K562 (cell line): ENCODE measurements at regions not wholly inside any gene's neighbourhood (a gene's known extent, or its start where the extent isn't known, plus 50 kb on each side); places are given as distances from the start of the nearest gene placed in this dataset.

Source experiments
- ATAC-seq: fragments of 200-7000 bp; cut with Tn5 transposase; 3 replicates; pipeline ENCODE4 v1.9.1; 2020; ENCODE audit warnings: moderate library complexity
- BruUV-seq: library from RNA; stranded (reverse); fragments of 400-500 nt; replicated peaks from 2 replicates; lab custom pipeline; 2021; lab: Mats Ljungman, UMichigan
- CTCF ChIA-PET: fragments of 300-600 bp; formaldehyde crosslinking; extraction: SDS; loops from one replicate; lab custom pipeline; 2021; ENCODE audit warnings: low intra/inter-chr PET ratio; lab: Yijun Ruan, JAX
- POLR2A ChIA-PET: fragments of 300-600, 350-650 bp; sonication (Branson Sonifier 250); formaldehyde crosslinking; extraction: SDS; loops from one replicate; lab custom pipeline; 2021; ENCODE audit warnings: antibody characterized with exemption, inconsistent platforms; lab: Yijun Ruan, JAX
- DNase-seq, 4 experiments: peaks; one replicate each; pipeline versions ENCODE4 v3.0.0 to v3.0.0-alpha.2; 2011 to 2018; ENCODE audit warnings: low spot score in 3 of 4, mixed read lengths in 3 of 4; ENCODE audit errors: extremely low read depth in 1 of 4
- FAIRE-seq: peaks from 2 replicates; lab custom pipeline; 2011; peaks lifted over from hg19 to GRCh38; lab: Jason Lieb, UNC
- H2AFZ ChIP-seq: 2 replicates; pipeline ENCODE4 v1.6.0; 2011; ENCODE audit warnings: low read depth, low read length, control low read depth, inconsistent platforms
- H3K27ac ChIP-seq: fragments of 200-600 bp; 3 replicates; pipeline ENCODE4 v1.8.0; 2011; ENCODE audit warnings: low read depth, mild to moderate bottlenecking, control low read depth, inconsistent platforms, low read length, moderate library complexity, mixed read lengths; ENCODE audit errors: extremely low read depth
- H3K27me3 ChIP-seq, 2 experiments: fragments of 300-600 bp in 1 of 2; 2 replicates in 1 of 2; 3 replicates in 1 of 2; pipeline versions ENCODE4 v1.6.0 to v1.8.0; 2011; ENCODE audit warnings: inconsistent platforms in 2 of 2, low read length in 2 of 2, mild to moderate bottlenecking in 1 of 2, mixed read lengths in 1 of 2, moderate library complexity in 1 of 2; ENCODE audit not compliant: control insufficient read depth in 2 of 2, insufficient read depth in 2 of 2
- H3K36me3 ChIP-seq: fragments of 300-600 bp; 3 replicates; pipeline ENCODE4 v1.8.0; 2011; ENCODE audit warnings: mild to moderate bottlenecking, low read length, inconsistent platforms; ENCODE audit not compliant: control insufficient read depth, insufficient read depth
- H3K4me1 ChIP-seq, 2 experiments: fragments of 200-600 bp in 1 of 2; replicated peaks in 1 of 2; 2 replicates in 1 of 2; 3 replicates in 1 of 2; pipeline versions ENCODE4 v1.5.1 to v1.8.0; 2011; ENCODE audit warnings: inconsistent platforms in 2 of 2, low read length in 2 of 2, mild to moderate bottlenecking in 1 of 2, mixed read lengths in 1 of 2, moderate library complexity in 1 of 2; ENCODE audit not compliant: control insufficient read depth in 2 of 2, insufficient read depth in 2 of 2
- H3K4me2 ChIP-seq: 2 replicates; pipeline ENCODE4 v1.6.1; 2011; ENCODE audit warnings: low read length, control low read depth, inconsistent platforms, mixed read lengths; ENCODE audit not compliant: insufficient read depth
- H3K4me3 ChIP-seq: fragments of 200-600 bp; sonication (generic), shearing (Covaris generic); 2 replicates; pipeline ENCODE4 v1.5.1; 2016; ENCODE audit warnings: control low read depth, inconsistent platforms
- H3K79me2 ChIP-seq: fragments of 200-600 bp; 3 replicates; pipeline ENCODE4 v1.8.0; 2011; ENCODE audit warnings: low read length, inconsistent platforms; ENCODE audit not compliant: control insufficient read depth, insufficient read depth
- H3K9ac ChIP-seq, 2 experiments: 2 replicates each; pipeline versions ENCODE4 v1.6.0 to v1.6.1; 2011; ENCODE audit warnings: low read depth in 2 of 2, low read length in 2 of 2, control low read depth in 1 of 2, inconsistent platforms in 1 of 2, mild to moderate bottlenecking in 1 of 2, mixed read lengths in 1 of 2; ENCODE audit not compliant: insufficient read depth in 1 of 2
- H3K9me1 ChIP-seq: one replicate; pipeline ENCODE4 v1.6.0; 2011; ENCODE audit warnings: inconsistent platforms, mild to moderate bottlenecking, low read length, moderate library complexity; ENCODE audit not compliant: control insufficient read depth, insufficient read depth
- H3K9me3 ChIP-seq: replicated peaks from 2 replicates; pipeline ENCODE4 v1.5.1; 2011; ENCODE audit warnings: low read depth, low read length, inconsistent platforms; ENCODE audit not compliant: control insufficient read depth, insufficient read depth
- H4K20me1 ChIP-seq: replicated peaks from 2 replicates; pipeline ENCODE4 v1.6.1; 2011; ENCODE audit warnings: low read length, inconsistent platforms, mixed read lengths; ENCODE audit not compliant: control insufficient read depth, insufficient read depth
- MTA1 ChIP-seq: fragments of 450-650 bp; IDR thresholded peaks from 2 replicates; pipeline ENCODE4 v1.6.1; 2017; ENCODE audit warnings: borderline replicate concordance
- TSC22D4 ChIP-seq: fragments of 450-650 bp; IDR thresholded peaks from 2 replicates; pipeline ENCODE4 v1.6.1; 2016; ENCODE audit warnings: missing genetic modification characterization, missing biosample characterization, control low read depth
- ZBTB26 ChIP-seq: fragments of 450-650 bp; formaldehyde crosslinking; IDR thresholded peaks from 2 replicates; pipeline ENCODE4 v1.4.0; 2022; ENCODE audit warnings: missing genetic modification characterization
- in situ Hi-C: fragments of 300-500 bp; cut with MboI; formaldehyde crosslinking; loops from 4 replicates; pipeline ENCODE4 v1.15.0; 2018; ENCODE audit warnings: inconsistent platforms, mixed read lengths
- intact Hi-C: fragments of 100-400 bp; cut with micrococcal nuclease; formaldehyde crosslinking; loops from 2 replicates; pipeline ENCODE4 v1.14.2; 2022
- TF ChIP-seq, protein P1 (sequence below), 2 experiments: IDR thresholded peaks; 2 replicates each; pipeline ENCODE4 v1.6.1; 2012; ENCODE audit warnings: improper control_type of control experiment in 2 of 2, low read depth in 2 of 2, low read length in 2 of 2, borderline replicate concordance in 1 of 2
- TF ChIP-seq, protein P2 (sequence below): fragments of 450-650 bp; formaldehyde crosslinking; IDR thresholded peaks from 2 replicates; pipeline ENCODE4 v1.4.0; 2020; ENCODE audit warnings: mild to moderate bottlenecking, mixed read lengths

DNA sequence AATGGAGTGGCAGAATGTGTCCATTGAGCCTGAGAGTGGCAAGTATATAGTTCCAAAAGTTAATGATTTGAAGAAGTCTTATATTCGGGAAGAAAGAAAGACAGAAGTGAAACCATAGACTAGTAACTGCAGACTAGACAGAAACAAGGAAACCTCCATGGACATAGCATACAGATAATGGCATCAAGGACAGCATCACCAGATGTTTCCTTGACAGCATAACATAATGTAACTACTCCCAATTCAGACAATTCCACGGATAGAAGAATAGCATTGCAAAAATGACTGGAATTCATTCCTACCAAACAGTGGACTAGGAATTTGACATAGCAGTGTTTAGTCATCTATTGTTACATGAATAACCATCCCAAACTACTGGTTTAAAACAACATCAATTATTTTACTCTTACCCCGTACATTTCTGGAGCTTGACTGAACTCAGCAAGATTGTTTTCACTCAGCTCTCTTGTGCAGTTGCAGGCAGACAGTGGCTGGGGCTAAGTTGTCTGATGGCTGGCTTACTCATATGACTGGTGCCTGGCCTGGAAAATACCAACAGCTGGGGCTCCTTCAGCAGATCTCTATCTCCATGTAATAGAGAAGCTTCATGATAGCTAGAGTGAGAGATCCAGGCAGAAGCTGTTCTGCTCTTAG is 109.7 kb upstream of the GADL1 start (continued):
- TF ChIP-seq, protein P1, sequence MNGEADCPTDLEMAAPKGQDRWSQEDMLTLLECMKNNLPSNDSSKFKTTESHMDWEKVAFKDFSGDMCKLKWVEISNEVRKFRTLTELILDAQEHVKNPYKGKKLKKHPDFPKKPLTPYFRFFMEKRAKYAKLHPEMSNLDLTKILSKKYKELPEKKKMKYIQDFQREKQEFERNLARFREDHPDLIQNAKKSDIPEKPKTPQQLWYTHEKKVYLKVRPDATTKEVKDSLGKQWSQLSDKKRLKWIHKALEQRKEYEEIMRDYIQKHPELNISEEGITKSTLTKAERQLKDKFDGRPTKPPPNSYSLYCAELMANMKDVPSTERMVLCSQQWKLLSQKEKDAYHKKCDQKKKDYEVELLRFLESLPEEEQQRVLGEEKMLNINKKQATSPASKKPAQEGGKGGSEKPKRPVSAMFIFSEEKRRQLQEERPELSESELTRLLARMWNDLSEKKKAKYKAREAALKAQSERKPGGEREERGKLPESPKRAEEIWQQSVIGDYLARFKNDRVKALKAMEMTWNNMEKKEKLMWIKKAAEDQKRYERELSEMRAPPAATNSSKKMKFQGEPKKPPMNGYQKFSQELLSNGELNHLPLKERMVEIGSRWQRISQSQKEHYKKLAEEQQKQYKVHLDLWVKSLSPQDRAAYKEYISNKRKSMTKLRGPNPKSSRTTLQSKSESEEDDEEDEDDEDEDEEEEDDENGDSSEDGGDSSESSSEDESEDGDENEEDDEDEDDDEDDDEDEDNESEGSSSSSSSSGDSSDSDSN (IDR thresholded peaks at IDR 0.05; ENCODE audit: borderline replicate concordance in 1 of 2, low read depth in 2 of 2, low read length in 2 of 2): no peak
- no peak for TF ChIP-seq TSC22D4 (tag)
- TF ChIP-seq, protein P2, sequence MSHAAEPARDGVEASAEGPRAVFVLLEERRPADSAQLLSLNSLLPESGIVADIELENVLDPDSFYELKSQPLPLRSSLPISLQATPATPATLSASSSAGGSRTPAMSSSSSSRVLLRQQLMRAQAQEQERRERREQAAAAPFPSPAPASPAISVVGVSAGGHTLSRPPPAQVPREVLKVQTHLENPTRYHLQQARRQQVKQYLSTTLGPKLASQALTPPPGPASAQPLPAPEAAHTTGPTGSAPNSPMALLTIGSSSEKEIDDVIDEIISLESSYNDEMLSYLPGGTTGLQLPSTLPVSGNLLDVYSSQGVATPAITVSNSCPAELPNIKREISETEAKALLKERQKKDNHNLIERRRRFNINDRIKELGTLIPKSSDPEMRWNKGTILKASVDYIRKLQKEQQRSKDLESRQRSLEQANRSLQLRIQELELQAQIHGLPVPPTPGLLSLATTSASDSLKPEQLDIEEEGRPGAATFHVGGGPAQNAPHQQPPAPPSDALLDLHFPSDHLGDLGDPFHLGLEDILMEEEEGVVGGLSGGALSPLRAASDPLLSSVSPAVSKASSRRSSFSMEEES (CRISPR knock-in tag): no peak

GRCh38 chr3:31008994-31009393 is 114.5 kb upstream of the GADL1 start:
- Histone ChIP-seq H3K27ac (no peak overlapping the region), H3K9ac (no peak overlapping the region), H3K9me1 (no peaks in the 10 kb centered on the region), H3K79me2 (no peaks in the 10 kb centered on the region), H3K36me3 (no peaks in the 10 kb centered on the region), H3K4me3 (no peak overlapping the region), H2AFZ (no peak overlapping the region), H3K27me3 (no peaks in the 10 kb centered on the region), H3K4me2 (no peak overlapping the region), H3K9me3 (no peaks in the 10 kb centered on the region), H4K20me1 (no peaks in the 10 kb centered on the region), H3K4me1 (no peaks in the 10 kb centered on the region)
- no peak for FAIRE-seq
- no peak for ATAC-seq
- CTCF ChIA-PET: no interaction called here
- in situ Hi-C loops (no loop called here), intact Hi-C loops (no loop called here)
- POLR2A ChIA-PET: no interaction called here
- no peak for DNase-seq
- BruUV-seq: no TSS peak
- TF ChIP-seq ZBTB26 (CRISPR knock-in tag): no peak
- TF ChIP-seq MTA1: no peak
